CD14-positive monocyte (primary cell): ENCODE measurements at regions not wholly inside any gene's neighbourhood (a gene's known extent, or its start where the extent isn't known, plus 50 kb on each side); places are given as distances from the start of the nearest gene placed in this dataset.

Source experiments
- DNase-seq, 3 donors: peaks; one replicate each; pipeline ENCODE4 v3.0.0-alpha.2; 2011 to 2022
- H2AFZ ChIP-seq: 2 replicates; pipeline ENCODE4 v1.6.0; 2012; ENCODE audit warnings: mild to moderate bottlenecking, low read depth, low read length, inconsistent platforms; ENCODE audit not compliant: insufficient read depth, poor library complexity, severe bottlenecking
- H3K27ac ChIP-seq, 2 donors: 1 replicate in 1 of 2; 2 replicates in 1 of 2; pipeline ENCODE4 v1.5.1; 2012 to 2013; ENCODE audit warnings: low read length in 2 of 2, control low read depth in 1 of 2, inconsistent platforms in 1 of 2, low read depth in 1 of 2, mild to moderate bottlenecking in 1 of 2
- H3K27me3 ChIP-seq, 2 donors: one replicate each; pipeline versions ENCODE4 v1.6.0 to v1.6.1; 2011 to 2013; ENCODE audit warnings: low read length in 2 of 2; ENCODE audit not compliant: control insufficient read depth in 2 of 2, insufficient read depth in 2 of 2
- H3K36me3 ChIP-seq, 2 donors: replicated peaks in 1 of 2; 1 replicate in 1 of 2; 2 replicates in 1 of 2; pipeline versions ENCODE4 v1.5.1 to v1.6.1; 2012 to 2013; ENCODE audit warnings: low read length in 2 of 2, control low read depth in 1 of 2, inconsistent platforms in 1 of 2, mild to moderate bottlenecking in 1 of 2; ENCODE audit not compliant: insufficient read depth in 2 of 2, control insufficient read depth in 1 of 2
- H3K4me1 ChIP-seq, 2 donors: 1 replicate in 1 of 2; 2 replicates in 1 of 2; pipeline versions ENCODE4 v1.5.1 to v1.6.1; 2012 to 2013; ENCODE audit warnings: low read length in 2 of 2, control low read depth in 1 of 2, inconsistent platforms in 1 of 2, mild to moderate bottlenecking in 1 of 2, moderate library complexity in 1 of 2; ENCODE audit not compliant: insufficient read depth in 2 of 2, control insufficient read depth in 1 of 2
- H3K4me2 ChIP-seq: replicated peaks from 2 replicates; pipeline ENCODE3; 2012; ENCODE audit warnings: low read length, moderate library complexity, mild to moderate bottlenecking; ENCODE audit not compliant: poor library complexity, severe bottlenecking; ENCODE audit errors: extremely low read depth
- H3K4me3 ChIP-seq, 3 experiments: fragments of 200-600 bp in 1 of 3; sonication (generic) in 1 of 3; replicated peaks in 1 of 3; 1 replicate in 2 of 3; 2 replicates in 1 of 3; pipeline ENCODE4 v1.5.1; 2011 to 2013; ENCODE audit warnings: low read length in 3 of 3, mild to moderate bottlenecking in 3 of 3, control low read depth in 2 of 3, low read depth in 2 of 3, inconsistent platforms in 1 of 3, moderate library complexity in 1 of 3
- H3K79me2 ChIP-seq: 2 replicates; pipeline ENCODE4 v1.6.0; 2012; ENCODE audit warnings: mild to moderate bottlenecking, control low read depth, inconsistent platforms, low read length, moderate library complexity; ENCODE audit not compliant: insufficient read depth
- H3K9ac ChIP-seq: 2 replicates; pipeline ENCODE4 v1.6.0; 2017; ENCODE audit warnings: low read length, mild to moderate bottlenecking; ENCODE audit not compliant: insufficient read depth, poor library complexity, severe bottlenecking
- H3K9me3 ChIP-seq, 2 donors: replicated peaks in 1 of 2; 1 replicate in 1 of 2; 2 replicates in 1 of 2; pipeline versions ENCODE4 v1.5.1 to v1.6.1; 2012 to 2013; ENCODE audit warnings: low read length in 2 of 2, control low read depth in 1 of 2; ENCODE audit not compliant: control insufficient read depth in 1 of 2, insufficient read depth in 1 of 2
- H4K20me1 ChIP-seq: 2 replicates; pipeline ENCODE4 v1.6.0; 2012; ENCODE audit warnings: mild to moderate bottlenecking, low read length, control low read depth, moderate library complexity; ENCODE audit not compliant: insufficient read depth
- H3K27ac Mint-ChIP-seq, 7 donors: one replicate each; pipeline ENCODE4 v1.8.0; 2020; ENCODE audit warnings: mild to moderate bottlenecking in 7 of 7, mixed read lengths in 7 of 7, moderate library complexity in 6 of 7, inconsistent platforms in 2 of 7
- H3K27me3 Mint-ChIP-seq, 3 donors: one replicate each; pipeline ENCODE4 v1.8.0; 2021 to 2022; ENCODE audit warnings: low read depth in 3 of 3, mild to moderate bottlenecking in 3 of 3, mixed read lengths in 3 of 3, moderate library complexity in 3 of 3, inconsistent platforms in 1 of 3
- H3K36me3 Mint-ChIP-seq, 2 donors: one replicate each; pipeline ENCODE4 v1.8.0; 2020; ENCODE audit warnings: mixed read lengths in 2 of 2, inconsistent platforms in 1 of 2, mild to moderate bottlenecking in 1 of 2
- H3K4me1 Mint-ChIP-seq: one replicate; pipeline ENCODE4 v1.8.0; 2020; ENCODE audit warnings: mild to moderate bottlenecking, mixed read lengths
- H3K4me3 Mint-ChIP-seq, 2 donors: one replicate each; pipeline ENCODE4 v1.8.0; 2020; ENCODE audit warnings: mild to moderate bottlenecking in 2 of 2, mixed read lengths in 2 of 2, moderate library complexity in 1 of 2
- H3K9me3 Mint-ChIP-seq, 7 donors: one replicate each; pipeline ENCODE4 v1.8.0; 2020 to 2022; ENCODE audit warnings: mixed read lengths in 7 of 7, mild to moderate bottlenecking in 6 of 7, moderate library complexity in 6 of 7, inconsistent platforms in 2 of 7
- CTCF ChIP-seq: fragments of 200-600 bp; IDR thresholded peaks from one replicate; pipeline ENCODE4 v1.8.0; 2022; ENCODE audit warnings: antibody characterized with exemption, mild to moderate bottlenecking
- WGBS: methylation state at CpG from one replicate; pipeline ENCODE4 v1.1.5; 2013; ENCODE audit warnings: missing lambda C conversion rate; ENCODE audit not compliant: insufficient coverage; 5-methylcytosine and 5-hydroxymethylcytosine counted together
- intact Hi-C, 2 donors: fragments of 100-400 bp; cut with micrococcal nuclease; formaldehyde crosslinking; loops; one replicate each; pipeline versions ENCODE4 v1.15.0 to v1.15.1; 2023

- Mint-ChIP-seq H3K4me1 (peaks cover 29% of the 10 kb centered on the region), H3K27me3 (peaks cover 11 to 15% (median 15%) of the 10 kb centered on the region in 3 donors), H3K36me3 (peaks cover 0 to 4% of the 10 kb centered on the region in 2 donors), H3K9me3 (peaks cover 0 to 5% (median 1%) of the 10 kb centered on the region in 7 donors), H3K27ac (peak overlapping the region in 1 of 7 donors; percentile 79), H3K4me3 (peak overlapping the region; percentile 41 to 82)
- H3K9ac ChIP-seq = no peak overlapping the region
- H3K27ac ChIP-seq = no peak overlapping the region
- peak overlapping the region; percentile 48 for H2AFZ ChIP-seq
- H3K79me2 ChIP-seq = no peaks in the 10 kb centered on the region
- 31% methylated on average over 9 of the region's 19 CpGs for WGBS
- intact Hi-C loops = loop anchor here in 1 of 2 donors (5.0 to 10.0 kb wide), 2 partner anchors 258 to 341 kb away; partner anchors contain the start of gene UBL3
- no peaks in the 10 kb centered on the region for H3K9me3 ChIP-seq
- peak overlapping the region; percentile 33 for H3K4me2 ChIP-seq
- no peak overlapping the region for H3K4me3 ChIP-seq
- DNase-seq = peak; percentile 69 to 85 (median 73)
- H3K27me3 ChIP-seq = peaks cover 2 to 14% of the 10 kb centered on the region in 2 donors
- H4K20me1 ChIP-seq = no peaks in the 10 kb centered on the region
- peaks cover 16 to 21% of the 10 kb centered on the region in 2 donors for H3K4me1 ChIP-seq
- peak; percentile 97 for TF ChIP-seq CTCF
- H3K36me3 ChIP-seq = no peaks in the 10 kb centered on the region
Observed at GRCh38 chr13:30112602-30113435, 194.5 kb downstream of the KATNAL1 start.

- no peaks in the 10 kb centered on the region for H3K9me3 ChIP-seq
- intact Hi-C loops = loop anchor here in 1 of 2 donors (5.0 to 10.0 kb wide), 2 partner anchors 257 to 340 kb away; partner anchors contain the start of gene UBL3
- H3K27ac Mint-ChIP-seq = peak overlapping the region in 1 of 7 donors; percentile 35
- DNase-seq = no peak
- no peak overlapping the region for H2AFZ ChIP-seq
- no peak for TF ChIP-seq CTCF
- H3K4me1 ChIP-seq = peaks cover 26 to 31% of the 10 kb centered on the region in 2 donors
- no peaks in the 10 kb centered on the region for H3K36me3 ChIP-seq
- no peak overlapping the region for H3K27ac ChIP-seq
- 87% methylated on average over 5 of the region's 5 CpGs for WGBS
- H3K79me2 ChIP-seq = no peaks in the 10 kb centered on the region
- no peak overlapping the region for H3K4me3 ChIP-seq
- no peak overlapping the region for H3K9ac ChIP-seq
- H3K27me3 ChIP-seq = peaks cover 2 to 14% of the 10 kb centered on the region in 2 donors
- no peaks in the 10 kb centered on the region for H3K9me3 Mint-ChIP-seq
- H3K4me1 Mint-ChIP-seq = peaks cover 39% of the 10 kb centered on the region
- H3K4me2 ChIP-seq = no peak overlapping the region
- H3K4me3 Mint-ChIP-seq = peak overlapping the region in 1 of 2 donors; percentile 36
- H3K27me3 Mint-ChIP-seq = peaks cover 11 to 15% (median 13%) of the 10 kb centered on the region in 3 donors
- H4K20me1 ChIP-seq = no peaks in the 10 kb centered on the region
- H3K36me3 Mint-ChIP-seq = peaks cover 0 to 4% of the 10 kb centered on the region in 2 donors
Observed at GRCh38 chr13:30111810-30112209, 195.5 kb downstream of the KATNAL1 start.
